GM19452 (cell line): ENCODE measurements at regions not wholly inside any gene's neighbourhood (a gene's known extent, or its start where the extent isn't known, plus 50 kb on each side); places are given as distances from the start of the nearest gene placed in this dataset.

Experiments used
- ATAC-seq: cut with Tn5 transposase; IDR thresholded peaks from one replicate; pipeline ENCODE4 v1.9.1; 2021; ENCODE audit not compliant: unreplicated experiment

DNA sequence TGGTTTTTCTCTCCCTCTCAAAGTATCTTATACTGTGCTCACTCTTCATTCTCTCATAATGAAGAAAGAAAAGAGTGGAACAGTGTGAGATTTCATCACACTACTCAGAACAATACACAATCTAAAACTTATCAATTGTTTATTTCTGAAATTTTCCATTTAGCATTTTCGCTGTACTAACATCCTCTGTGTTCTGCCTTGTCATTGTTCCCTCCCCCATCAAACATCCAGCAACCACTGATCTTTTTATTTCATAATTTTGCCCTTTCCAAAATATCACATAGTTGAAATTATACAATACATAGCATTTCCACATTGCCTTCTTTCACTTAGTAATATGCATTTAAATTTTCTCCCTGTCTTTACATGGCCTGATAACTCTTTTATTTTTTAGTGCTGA, 658.7 kb downstream of the SLITRK1 start:
- no peak for ATAC-seq

DNA sequence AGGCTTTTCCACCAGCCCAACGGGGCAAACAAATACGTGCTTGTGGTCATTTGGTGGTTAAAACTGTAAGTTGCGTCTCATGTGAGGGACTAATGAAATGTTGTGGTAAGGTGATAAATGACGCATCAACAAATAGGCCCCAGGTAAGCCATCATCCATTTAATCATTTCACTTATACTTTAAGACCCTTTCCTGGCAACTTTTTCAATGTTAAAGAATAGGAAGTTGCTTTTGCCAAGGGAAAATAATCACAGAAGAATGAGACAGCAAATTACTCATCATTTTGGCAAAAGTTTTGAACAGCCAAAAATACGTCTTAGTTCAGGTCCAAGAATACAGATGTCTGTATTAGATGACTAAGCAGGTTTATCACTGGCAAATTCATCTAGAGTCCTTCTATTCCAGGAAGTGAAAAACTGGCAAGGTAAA, 660.4 kb downstream of the SLITRK1 start:
- no peak for ATAC-seq

- ATAC-seq: no peak
Observed at GRCh38 chr13:83221256-83221655, 661.0 kb downstream of the SLITRK1 start.

DNA sequence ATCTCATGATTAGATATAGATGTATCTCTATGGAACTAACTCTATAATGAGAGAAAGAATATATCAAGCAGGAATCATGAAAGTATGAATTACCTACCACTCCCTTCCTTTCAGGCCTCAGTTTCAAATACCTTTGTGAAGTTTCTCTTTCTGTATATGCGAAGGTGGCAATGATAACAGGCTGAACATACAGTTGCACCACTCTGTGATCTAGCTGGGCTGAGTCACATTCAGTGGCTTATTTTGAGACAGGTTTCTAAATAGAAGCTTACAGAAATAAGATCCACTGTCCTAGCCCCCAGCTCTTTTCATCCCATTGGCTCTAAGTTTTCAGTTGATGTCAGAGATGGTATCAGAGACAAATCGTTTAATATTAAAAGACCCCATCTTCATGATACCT, 662.0 kb downstream of the SLITRK1 start:
- ATAC-seq: no peak

GRCh38 chr13:83219832-83220231, 662.4 kb downstream of the SLITRK1 start:
- no peak for ATAC-seq

DNA sequence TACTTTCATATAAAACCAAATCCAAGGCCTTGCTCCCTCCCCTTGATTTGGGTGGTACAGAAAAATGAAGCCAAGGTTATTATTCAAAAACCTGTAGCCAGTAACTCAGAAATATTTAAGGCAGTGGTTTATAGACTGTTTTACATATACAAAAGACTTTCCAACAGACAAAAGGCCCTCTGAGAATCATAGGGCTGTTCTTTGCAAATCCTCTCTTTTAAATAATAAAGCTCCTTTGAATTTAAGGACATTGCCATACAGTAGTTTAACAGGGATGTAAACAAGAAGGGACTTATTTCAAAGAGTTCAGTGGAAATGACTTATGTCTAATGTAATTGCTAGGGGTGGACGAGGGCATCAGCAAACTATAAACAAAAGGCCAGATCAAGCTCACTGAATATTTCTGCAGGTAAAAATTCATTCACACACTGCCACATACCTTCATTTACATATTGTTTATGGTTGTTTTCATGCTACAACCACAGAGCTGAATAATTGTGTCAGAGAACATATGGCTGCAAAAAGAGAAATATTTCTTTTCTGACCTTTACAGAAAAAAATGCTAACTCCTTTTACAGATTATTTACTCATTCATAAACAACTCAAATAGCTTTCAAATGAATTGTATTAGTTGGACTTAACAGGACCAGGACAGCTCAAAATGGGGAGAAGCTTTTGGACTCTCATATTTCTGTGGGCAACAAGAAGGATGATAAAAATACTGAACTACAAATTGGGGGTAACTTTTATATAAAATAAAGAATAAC, 665.6 kb downstream of the SLITRK1 start:
- ATAC-seq: no peak

GRCh38 chr13:83215627-83216026, 666.6 kb downstream of the SLITRK1 start:
- ATAC-seq: no peak

DNA sequence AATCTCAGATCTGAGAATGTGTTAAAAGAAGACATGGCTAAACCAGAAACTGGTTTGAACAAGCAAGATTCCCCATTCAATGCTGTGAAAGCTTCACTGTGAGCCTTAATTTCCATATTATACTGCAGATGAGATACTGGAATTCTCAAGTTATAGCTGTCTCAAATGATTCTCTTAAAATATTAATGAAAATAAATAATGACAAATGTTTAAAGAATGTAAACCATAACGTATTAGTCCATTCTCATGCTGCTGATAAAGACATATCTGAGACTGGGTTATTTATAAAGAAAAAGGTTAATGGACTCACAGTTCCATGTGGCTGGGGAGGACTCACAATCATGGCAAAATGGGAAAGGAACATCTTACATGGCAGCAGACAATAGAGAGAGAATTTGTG, 667.8 kb downstream of the SLITRK1 start:
- ATAC-seq: no peak

- ATAC-seq: no peak
Observed at GRCh38 chr13:83211301-83211700, 671.0 kb downstream of the SLITRK1 start.

DNA sequence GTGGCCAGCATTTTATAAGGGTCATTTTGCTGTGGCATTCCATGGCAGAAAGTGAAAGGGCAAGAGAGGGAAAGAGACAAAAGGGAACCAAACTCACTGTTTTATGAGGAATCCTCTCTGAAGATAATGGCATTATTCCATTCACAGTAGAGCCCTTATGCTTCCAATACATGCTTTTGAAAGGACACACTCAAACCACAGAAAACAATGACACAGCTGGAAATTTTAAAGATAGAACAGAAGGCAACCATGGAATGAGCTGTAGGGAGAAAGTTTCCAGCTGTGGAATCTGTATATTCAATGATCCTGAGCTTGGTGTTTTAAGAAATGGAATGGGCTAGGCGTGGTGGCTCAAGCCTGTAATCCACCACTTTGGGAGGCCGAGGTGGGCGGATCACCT, 677.4 kb downstream of the SLITRK1 start:
- ATAC-seq: no peak

GRCh38 chr13:83201506-83201905, 680.8 kb downstream of the SLITRK1 start:
- ATAC-seq: no peak

DNA sequence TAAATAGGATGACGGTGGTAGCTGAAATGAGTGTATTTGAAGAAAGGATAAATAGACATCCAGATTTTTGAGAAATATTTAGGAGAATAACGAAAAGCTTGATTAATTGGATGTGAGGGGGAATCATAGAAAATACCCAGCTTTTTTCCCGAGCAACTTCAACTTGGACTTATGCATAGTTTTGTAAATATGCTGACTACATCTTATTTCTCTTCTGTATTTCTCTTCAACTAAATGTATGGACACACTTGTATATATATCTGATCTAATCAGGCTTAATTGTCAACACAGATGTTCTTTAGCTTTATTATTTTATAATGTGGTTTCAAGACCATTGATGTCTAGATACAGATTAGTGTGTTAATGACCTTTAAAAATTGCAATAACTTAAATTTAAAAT, 685.0 kb downstream of the SLITRK1 start:
- no peak for ATAC-seq

DNA sequence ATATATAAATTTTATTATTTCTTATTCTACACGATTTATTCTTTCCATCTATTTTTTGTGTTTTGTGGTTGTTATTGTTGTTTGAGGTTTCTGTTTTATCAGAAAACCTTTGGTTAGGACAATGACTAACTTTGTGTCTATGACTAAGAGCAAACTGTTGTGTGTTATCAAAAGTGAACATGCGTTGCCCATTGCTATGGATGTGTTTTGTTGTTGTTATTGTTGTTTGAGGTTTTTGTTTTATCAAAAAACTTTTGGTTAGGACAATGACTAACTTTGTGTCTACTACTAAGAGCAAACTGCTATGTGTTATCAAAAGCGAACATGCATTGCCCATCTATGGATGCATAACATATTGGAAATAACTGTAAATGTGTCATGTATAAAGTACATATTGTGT, 692.3 kb downstream of the SLITRK1 start:
- no peak for ATAC-seq

DNA sequence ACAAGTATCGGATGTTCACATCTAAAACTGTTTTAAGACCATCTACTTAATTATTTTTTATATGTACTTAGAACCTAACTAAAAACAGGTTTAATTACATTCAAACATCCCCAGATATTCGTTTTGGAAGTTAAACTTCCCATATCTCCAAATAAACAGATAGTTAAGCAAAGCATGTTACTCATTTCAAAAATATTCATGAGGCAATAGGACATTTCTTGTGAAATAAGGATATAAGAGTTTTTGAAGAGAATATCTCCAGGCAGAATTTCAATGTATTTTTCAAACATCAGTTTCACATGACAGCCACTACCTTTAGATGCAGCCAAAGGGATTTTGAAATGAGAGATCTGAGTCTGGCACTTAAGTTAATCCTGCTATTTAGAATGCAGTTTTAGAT, 697.5 kb downstream of the SLITRK1 start:
- no peak for ATAC-seq

- no peak for ATAC-seq
Observed at GRCh38 chr13:83184150-83184475, 698.2 kb downstream of the SLITRK1 start.

- no peak for ATAC-seq
Observed at GRCh38 chr13:83183439-83184149, 698.7 kb downstream of the SLITRK1 start.

DNA sequence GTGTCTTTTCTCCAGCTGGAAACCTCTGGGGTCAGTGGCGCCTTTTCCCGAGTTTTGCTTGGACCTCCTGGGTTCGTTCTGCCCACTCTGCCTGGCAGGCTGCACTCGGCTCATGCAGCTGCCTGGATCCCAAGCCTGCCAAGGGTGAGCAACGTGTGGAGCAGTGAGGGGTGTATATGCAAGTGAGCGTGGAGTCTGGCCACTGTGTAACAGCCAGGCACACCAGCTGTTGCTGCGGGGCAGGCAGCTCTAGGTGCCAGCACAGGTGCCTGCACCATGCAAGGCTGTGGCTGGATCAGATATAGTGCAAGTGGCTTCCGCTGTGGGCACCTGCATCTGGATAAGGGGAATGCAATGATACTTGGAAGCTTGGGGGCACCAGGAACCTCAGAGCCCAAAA, 699.4 kb downstream of the SLITRK1 start:
- no peak for ATAC-seq

GRCh38 chr13:83178008-83178407, 704.3 kb downstream of the SLITRK1 start:
- no peak for ATAC-seq

DNA sequence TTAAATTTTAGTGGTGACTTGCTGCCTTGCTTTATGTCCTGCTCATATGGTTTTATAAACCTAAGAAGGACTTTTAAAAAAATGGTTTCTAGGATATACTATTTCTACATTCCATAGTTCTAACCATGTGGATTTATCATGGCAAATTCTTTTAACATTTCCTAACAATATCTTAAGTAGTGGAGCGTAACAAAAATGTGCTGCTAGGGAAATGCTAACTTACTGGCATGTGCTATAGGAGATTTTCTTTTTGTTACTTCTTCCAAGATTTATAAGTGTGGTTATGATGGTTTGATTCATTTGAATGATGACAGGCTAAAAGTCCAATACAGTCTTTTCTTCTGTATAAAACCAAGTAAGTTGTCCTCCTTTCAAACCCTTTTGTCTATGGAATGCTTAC, 713.7 kb downstream of the SLITRK1 start:
- no peak for ATAC-seq

GRCh38 chr13:83167203-83167602, 715.1 kb downstream of the SLITRK1 start:
- ATAC-seq: no peak

DNA sequence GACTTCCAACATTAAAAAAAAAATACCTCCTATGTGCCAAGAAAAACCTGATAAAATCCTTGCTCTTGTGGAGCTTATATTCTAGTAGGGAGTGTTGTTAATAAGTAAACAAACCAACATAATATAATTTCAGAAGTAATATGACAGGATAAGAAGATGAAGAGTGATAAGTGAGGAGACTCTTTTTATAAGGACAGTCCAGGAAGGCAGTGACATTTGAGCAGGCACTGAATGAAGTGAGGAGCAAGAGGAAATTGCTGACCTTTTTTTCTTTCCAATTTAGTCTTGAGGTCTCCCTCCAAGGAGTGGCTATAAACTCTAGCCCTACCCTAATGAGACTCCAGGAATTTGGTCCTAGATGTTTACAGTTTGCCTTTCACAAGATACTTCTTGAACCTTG, 715.7 kb downstream of the SLITRK1 start:
- no peak for ATAC-seq

DNA sequence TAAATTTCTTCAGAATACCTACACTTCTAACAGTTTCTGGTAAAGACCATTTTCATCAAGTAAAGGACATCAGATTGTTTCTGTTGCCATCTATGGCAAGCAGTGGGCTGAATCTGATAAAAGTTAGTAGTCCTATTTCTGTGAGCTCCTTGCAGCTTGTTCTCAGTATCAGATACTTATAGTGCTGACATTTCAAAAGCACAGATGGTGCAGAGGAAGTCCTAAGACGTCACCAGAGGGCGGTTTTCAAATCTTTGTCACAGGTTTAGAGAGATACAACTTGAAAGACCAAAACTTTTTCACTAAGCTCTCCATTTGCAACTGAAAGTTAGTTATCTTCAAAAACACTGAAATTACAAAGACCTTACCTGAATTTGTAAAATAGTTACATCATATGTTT, 719.8 kb downstream of the SLITRK1 start:
- ATAC-seq: no peak

DNA sequence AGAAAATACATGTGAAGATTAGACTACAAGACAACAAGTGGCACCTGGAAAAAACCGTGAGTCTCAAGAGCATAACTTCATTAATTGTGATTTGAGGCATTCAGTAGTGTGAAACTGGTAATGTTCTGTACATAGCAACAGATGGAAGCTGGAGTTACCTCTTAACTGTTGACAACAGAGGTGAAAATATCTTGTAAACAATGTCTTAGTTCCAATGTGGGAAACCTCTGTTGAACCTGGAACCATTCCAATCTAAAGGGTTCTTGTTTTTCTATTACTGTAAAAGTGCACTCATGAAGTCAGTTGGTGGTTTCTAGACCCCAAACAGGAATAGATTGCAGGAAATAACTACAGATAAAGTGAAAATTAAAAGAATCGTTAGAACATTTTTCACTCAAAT, 728.4 kb downstream of the SLITRK1 start:
- ATAC-seq: no peak
